Astrocyte (in vitro differentiated cells and primary cell): ENCODE measurements at regions not wholly inside any gene's neighbourhood (a gene's known extent, or its start where the extent isn't known, plus 50 kb on each side); places are given as distances from the start of the nearest gene placed in this dataset.

Experiments used
- CTCF ChIP-seq: IDR thresholded peaks from 2 replicates; pipeline ENCODE4 v1.5.1; 2011; ENCODE audit warnings: low read depth, mild to moderate bottlenecking, inconsistent platforms, low read length, moderate library complexity; ENCODE audit not compliant: insufficient read depth
- EZH2 ChIP-seq: IDR thresholded peaks from 2 replicates; pipeline ENCODE4 v1.6.1; 2012; ENCODE audit warnings: mild to moderate bottlenecking, low read length, inconsistent platforms; ENCODE audit not compliant: insufficient read depth

- no peak for TF ChIP-seq CTCF
- TF ChIP-seq EZH2: no peak
Measured at GRCh38 chr4:136812100-136812880, 720.0 kb downstream of the PCDH18 start.
